H1 (cell line): ENCODE measurements at regions not wholly inside any gene's neighbourhood (a gene's known extent, or its start where the extent isn't known, plus 50 kb on each side); places are given as distances from the start of the nearest gene placed in this dataset.

Experiments used
- CTCF ChIA-PET: fragments of 300-600 bp; sonication (Branson Sonifier 250); formaldehyde crosslinking; loops from one replicate; lab custom pipeline; 2021; ENCODE audit not compliant: partially characterized antibody; lab: Charles Lee
- POLR2A ChIA-PET: fragments of 300-600 bp; sonication (Branson Sonifier 250); formaldehyde crosslinking; loops from one replicate; lab custom pipeline; 2021; ENCODE audit warnings: inconsistent platforms; ENCODE audit not compliant: partially characterized antibody; lab: Charles Lee
- DNase-seq, 2 experiments: peaks; one replicate each; pipeline versions ENCODE4 v3.0.0 to v3.0.0-alpha.2; 2010 to 2022; ENCODE audit warnings: low spot score in 2 of 2, low read depth in 1 of 2, mixed read lengths in 1 of 2
- FAIRE-seq: peaks from 2 replicates; lab custom pipeline; 2011; peaks lifted over from hg19 to GRCh38; lab: Jason Lieb, UNC
- H2AFZ ChIP-seq: 2 replicates; pipeline ENCODE4 v1.8.1; 2012; ENCODE audit warnings: low read length, inconsistent platforms
- H2AK5ac ChIP-seq: 2 replicates; pipeline ENCODE4 v1.6.1; 2013; ENCODE audit warnings: low read depth, low read length
- H2BK120ac ChIP-seq: replicated peaks from 2 replicates; pipeline ENCODE3; 2013; ENCODE audit warnings: low read depth, low read length, inconsistent platforms
- H2BK12ac ChIP-seq: 2 replicates; pipeline ENCODE4 v1.6.1; 2013; ENCODE audit warnings: low read depth, low read length
- H2BK15ac ChIP-seq: 2 replicates; pipeline ENCODE4 v1.6.1; 2013; ENCODE audit warnings: low read length
- H2BK20ac ChIP-seq: 2 replicates; pipeline ENCODE4 v1.6.1; 2013; ENCODE audit warnings: low read length
- H2BK5ac ChIP-seq: 2 replicates; pipeline ENCODE4 v1.6.1; 2013; ENCODE audit warnings: low read depth, low read length
- H3K14ac ChIP-seq: 2 replicates; pipeline ENCODE4 v1.6.1; 2013; ENCODE audit warnings: inconsistent platforms; ENCODE audit not compliant: insufficient read length
- H3K18ac ChIP-seq: 2 replicates; pipeline ENCODE4 v1.6.1; 2013; ENCODE audit warnings: low read length; ENCODE audit errors: extremely low read depth
- H3K23ac ChIP-seq: 2 replicates; pipeline ENCODE4 v1.6.1; 2013; ENCODE audit warnings: inconsistent platforms; ENCODE audit not compliant: insufficient read length
- H3K23me2 ChIP-seq: 2 replicates; pipeline ENCODE4 v1.6.1; 2013; ENCODE audit warnings: low read depth, low read length
- H3K27ac ChIP-seq: 2 replicates; pipeline ENCODE4 v1.6.1; 2011; ENCODE audit warnings: low read depth, low read length, inconsistent platforms
- H3K27me3 ChIP-seq, 4 experiments: replicated peaks in 1 of 4; 1 replicate in 1 of 4; 2 replicates in 3 of 4; pipeline versions ENCODE4 v1.6.1 to v1.8.1; 2011 to 2013; ENCODE audit warnings: low read length in 3 of 4, mild to moderate bottlenecking in 3 of 4, inconsistent platforms in 2 of 4, mixed read lengths in 2 of 4, moderate library complexity in 1 of 4; ENCODE audit not compliant: control insufficient read depth in 3 of 4, insufficient read depth in 3 of 4; ENCODE audit errors: extremely low read depth in 1 of 4
- H3K36me3 ChIP-seq, 4 experiments: 2 replicates each; pipeline versions ENCODE4 v1.6.1 to v1.8.1; 2011 to 2013; ENCODE audit warnings: mild to moderate bottlenecking in 4 of 4, low read length in 3 of 4, moderate library complexity in 2 of 4, control low read depth in 1 of 4, inconsistent platforms in 1 of 4; ENCODE audit not compliant: insufficient read depth in 4 of 4, control insufficient read depth in 2 of 4
- H3K4ac ChIP-seq: replicated peaks from 2 replicates; pipeline ENCODE3; 2013; ENCODE audit warnings: low read length, low read depth, mixed read lengths, inconsistent platforms; ENCODE audit not compliant: insufficient read length
- H3K4me1 ChIP-seq, 4 experiments: replicated peaks in 1 of 4; 1 replicate in 1 of 4; 2 replicates in 3 of 4; pipeline versions ENCODE4 v1.6.1 to v1.8.1; 2011 to 2013; ENCODE audit warnings: low read length in 3 of 4, inconsistent platforms in 2 of 4, mixed read lengths in 1 of 4; ENCODE audit not compliant: insufficient read depth in 4 of 4, control insufficient read depth in 3 of 4
- H3K4me2 ChIP-seq, 2 experiments: 2 replicates each; pipeline versions ENCODE4 v1.6.1 to v1.8.1; 2011 to 2013; ENCODE audit warnings: low read depth in 2 of 2, low read length in 2 of 2, control low read depth in 1 of 2, inconsistent platforms in 1 of 2, mild to moderate bottlenecking in 1 of 2; ENCODE audit not compliant: insufficient read depth in 1 of 2
- H3K4me3 ChIP-seq, 4 experiments: fragments of 200-600, 300-600 bp in 1 of 4; sonication (generic), shearing (Covaris generic), sonication (Bioruptor Twin) in 1 of 4; 2 replicates each; pipeline versions ENCODE4 v1.5.1 to v1.8.1; 2011 to 2016; ENCODE audit warnings: low read length in 4 of 4, low read depth in 3 of 4, control low read depth in 2 of 4, inconsistent platforms in 2 of 4, mild to moderate bottlenecking in 2 of 4, mixed read lengths in 1 of 4, moderate library complexity in 1 of 4; ENCODE audit not compliant: insufficient read depth in 2 of 4; ENCODE audit errors: extremely low read depth in 1 of 4
- H3K56ac ChIP-seq: replicated peaks from 2 replicates; pipeline ENCODE3; 2013; ENCODE audit warnings: low read depth, mild to moderate bottlenecking, mixed read lengths, low read length, inconsistent platforms; ENCODE audit not compliant: insufficient read length
- H3K79me1 ChIP-seq: 2 replicates; pipeline ENCODE4 v1.6.1; 2013; ENCODE audit warnings: low read depth, low read length, control low read depth
- H3K79me2 ChIP-seq, 2 experiments: 2 replicates each; pipeline versions ENCODE4 v1.6.1 to v1.8.1; 2012 to 2013; ENCODE audit warnings: low read length in 2 of 2, mild to moderate bottlenecking in 2 of 2, inconsistent platforms in 1 of 2; ENCODE audit not compliant: insufficient read depth in 2 of 2, control insufficient read depth in 1 of 2
- H3K9ac ChIP-seq, 4 experiments: replicated peaks in 1 of 4; 1 replicate in 1 of 4; 2 replicates in 3 of 4; pipeline versions ENCODE4 v1.6.1 to v1.8.1; 2011 to 2013; ENCODE audit warnings: low read depth in 3 of 4, low read length in 3 of 4, control low read depth in 2 of 4, mild to moderate bottlenecking in 2 of 4, moderate library complexity in 2 of 4, inconsistent platforms in 1 of 4; ENCODE audit errors: extremely low read depth in 1 of 4
- H3K9me3 ChIP-seq, 2 experiments: 2 replicates each; pipeline versions ENCODE4 v1.6.1 to v1.8.1; 2012 to 2013; ENCODE audit warnings: mild to moderate bottlenecking in 2 of 2, moderate library complexity in 2 of 2, control low read depth in 1 of 2, inconsistent platforms in 1 of 2, low read depth in 1 of 2, low read length in 1 of 2, mixed read lengths in 1 of 2; ENCODE audit not compliant: insufficient read depth in 2 of 2
- H4K20me1 ChIP-seq, 2 experiments: replicated peaks in 1 of 2; 2 replicates each; pipeline versions ENCODE3 to v1.8.1; 2011 to 2013; ENCODE audit warnings: inconsistent platforms in 2 of 2, low read length in 2 of 2, mild to moderate bottlenecking in 1 of 2; ENCODE audit not compliant: insufficient read depth in 2 of 2, control insufficient read depth in 1 of 2
- H4K5ac ChIP-seq: 2 replicates; pipeline ENCODE4 v1.6.1; 2013; ENCODE audit warnings: low read length, low read depth, mixed read lengths, inconsistent platforms; ENCODE audit not compliant: insufficient read length
- H4K8ac ChIP-seq: 2 replicates; pipeline ENCODE4 v1.8.0; 2013; ENCODE audit warnings: mild to moderate bottlenecking, moderate library complexity, low read length, inconsistent platforms; ENCODE audit not compliant: insufficient read depth; ENCODE audit errors: extremely low read depth
- H4K91ac ChIP-seq: replicated peaks from 2 replicates; pipeline ENCODE3; 2013; ENCODE audit warnings: low read length, mixed read lengths, inconsistent platforms; ENCODE audit not compliant: insufficient read length
- ASH2L ChIP-seq: fragments of 200-600, 300-600 bp; sonication (generic); IDR thresholded peaks from one replicate; pipeline ENCODE4 v1.7.1; 2017; ENCODE audit warnings: low read length
- CREB1 ChIP-seq: IDR thresholded peaks from 2 replicates; pipeline ENCODE4 v1.6.1; 2012; ENCODE audit warnings: inconsistent platforms
- EZH2 ChIP-seq: fragments of 200-600 bp; sonication (generic); IDR thresholded peaks from 2 replicates; pipeline ENCODE4 v1.7.1; 2012; ENCODE audit warnings: low read depth, mild to moderate bottlenecking, moderate library complexity, low read length, inconsistent platforms; ENCODE audit not compliant: severe bottlenecking
- GTF2F1 ChIP-seq: IDR thresholded peaks from 2 replicates; pipeline ENCODE4 v1.6.1; 2012; ENCODE audit warnings: low read depth, low read length, improper control_type of control experiment, borderline replicate concordance
- JUND ChIP-seq: IDR thresholded peaks from 2 replicates; pipeline ENCODE4 v1.6.1; 2011; ENCODE audit warnings: mild to moderate bottlenecking, improper control_type of control experiment, low read length
- KDM5A ChIP-seq: fragments of 200-600 bp; IDR thresholded peaks from 2 replicates; pipeline ENCODE4 v1.7.1; 2012; ENCODE audit warnings: mild to moderate bottlenecking, low read length, inconsistent platforms, mixed read lengths
- RNF2 ChIP-seq: fragments of 200-900, 300-1000 bp; sonication (generic); IDR thresholded peaks from 2 replicates; pipeline ENCODE4 v1.7.1; 2016; ENCODE audit warnings: borderline replicate concordance, low read depth, mild to moderate bottlenecking, antibody characterized with exemption, low read length; ENCODE audit not compliant: poor library complexity, severe bottlenecking; ENCODE audit errors: missing control alignments
- RXRA ChIP-seq: IDR thresholded peaks from 2 replicates; pipeline ENCODE4 v1.6.1; 2011; ENCODE audit warnings: low read depth, mild to moderate bottlenecking, low read length, moderate library complexity; ENCODE audit not compliant: insufficient read depth
- SIRT6 ChIP-seq: IDR thresholded peaks from one replicate; pipeline ENCODE4 v1.7.1; 2012; ENCODE audit warnings: low read length, inconsistent platforms
- YY1 ChIP-seq: IDR thresholded peaks from 2 replicates; pipeline ENCODE4 v1.6.1; 2011; ENCODE audit warnings: low read depth, mild to moderate bottlenecking, low read length
- WGBS, 2 experiments: shearing (Covaris generic) in 1 of 2; methylation state at CpG; one replicate each; pipeline versions ENCODE4 v1.1.6 to v1.1.7; 2013 to 2015; ENCODE audit warnings: low lambda C conversion rate in 2 of 2, mixed read lengths in 2 of 2, inconsistent platforms in 1 of 2, low coverage in 1 of 2, missing lambda C conversion rate in 1 of 2; ENCODE audit not compliant: insufficient replicate concordance in 2 of 2, insufficient coverage in 1 of 2, insufficient read length in 1 of 2; ENCODE audit errors: extremely low coverage in 1 of 2, missing lambda C conversion rate in 1 of 2; 5-methylcytosine and 5-hydroxymethylcytosine counted together
- TF ChIP-seq, protein P1 (sequence below): IDR thresholded peaks from 2 replicates; pipeline ENCODE4 v1.6.1; 2012; ENCODE audit warnings: low read length, inconsistent platforms

DNA sequence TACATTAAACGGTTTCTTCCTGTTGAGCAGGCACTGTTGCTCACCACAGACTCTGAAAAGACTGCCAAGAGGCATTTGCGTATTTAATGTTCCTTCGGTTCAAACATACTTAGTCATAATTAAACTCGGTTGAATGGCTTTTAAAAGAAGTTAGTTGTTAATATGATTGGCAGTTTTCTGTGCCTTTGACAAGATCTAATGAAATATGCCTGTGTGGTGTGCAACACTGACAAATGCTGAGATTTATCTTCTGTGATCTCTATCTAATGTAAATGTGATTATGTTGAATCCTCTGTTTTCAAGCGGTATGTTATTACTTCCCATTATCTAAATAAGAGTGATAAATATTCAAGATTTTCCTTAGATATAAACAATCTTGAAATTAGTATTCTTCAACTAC is 1046.6 kb downstream of the CDH8 start:
- Histone ChIP-seq H3K4me2 (no peak overlapping the region), H3K23me2 (no peaks in the 10 kb centered on the region), H3K36me3 (no peaks in the 10 kb centered on the region), H4K20me1 (peaks cover 0 to 1% of the 10 kb centered on the region in 2 experiments), H3K9me3 (no peaks in the 10 kb centered on the region), H4K5ac (no peak overlapping the region), H3K23ac (no peak overlapping the region), H3K14ac (no peak overlapping the region), H2BK120ac (no peak overlapping the region), H4K91ac (no peak overlapping the region), H3K4ac (no peak overlapping the region), H2BK20ac (no peak overlapping the region), H2AFZ (no peak overlapping the region), H3K56ac (no peak overlapping the region), H2BK15ac (no peak overlapping the region), H3K79me1 (no peaks in the 10 kb centered on the region), H3K27me3 (no peaks in the 10 kb centered on the region), H2AK5ac (no peak overlapping the region), H2BK12ac (no peak overlapping the region), H3K27ac (no peak overlapping the region), H3K4me3 (no peak overlapping the region), H3K9ac (no peak overlapping the region), H3K4me1 (no peaks in the 10 kb centered on the region), H3K79me2 (no peaks in the 10 kb centered on the region), H4K8ac (no peak overlapping the region), H2BK5ac (no peak overlapping the region), H3K18ac (no peak overlapping the region)
- FAIRE-seq, result no peak
- POLR2A ChIA-PET, result no interaction called here
- TF ChIP-seq ASH2L (no peak), EZH2 (no peak), YY1 (no peak), RNF2 (no peak), KDM5A (no peak), SIRT6 (no peak), GTF2F1 (no peak), JUND (no peak), RXRA (no peak), CREB1 (no peak)
- TF ChIP-seq, protein P1, sequence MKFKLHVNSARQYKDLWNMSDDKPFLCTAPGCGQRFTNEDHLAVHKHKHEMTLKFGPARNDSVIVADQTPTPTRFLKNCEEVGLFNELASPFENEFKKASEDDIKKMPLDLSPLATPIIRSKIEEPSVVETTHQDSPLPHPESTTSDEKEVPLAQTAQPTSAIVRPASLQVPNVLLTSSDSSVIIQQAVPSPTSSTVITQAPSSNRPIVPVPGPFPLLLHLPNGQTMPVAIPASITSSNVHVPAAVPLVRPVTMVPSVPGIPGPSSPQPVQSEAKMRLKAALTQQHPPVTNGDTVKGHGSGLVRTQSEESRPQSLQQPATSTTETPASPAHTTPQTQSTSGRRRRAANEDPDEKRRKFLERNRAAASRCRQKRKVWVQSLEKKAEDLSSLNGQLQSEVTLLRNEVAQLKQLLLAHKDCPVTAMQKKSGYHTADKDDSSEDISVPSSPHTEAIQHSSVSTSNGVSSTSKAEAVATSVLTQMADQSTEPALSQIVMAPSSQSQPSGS, result no peak
- DNase-seq, result no peak
- CTCF ChIA-PET, result no interaction called here
- 96% methylated on average over 5 of the region's 5 CpGs; no CpG with 5 or more reads in 1 of the 2 experiments for WGBS, 2 experiments
